22Rv1 (cell line): ENCODE measurements at regions not wholly inside any gene's neighbourhood (a gene's known extent, or its start where the extent isn't known, plus 50 kb on each side); places are given as distances from the start of the nearest gene placed in this dataset.

ENCODE experiments used
- ZFX ChIP-seq: fragments of 450-650 bp; IDR thresholded peaks from 2 replicates; pipeline ENCODE4 v1.6.1; 2017; ENCODE audit warnings: antibody characterized with exemption, borderline replicate concordance
- TF ChIP-seq, protein P1 (sequence below): fragments of 450-650 bp; IDR thresholded peaks from 2 replicates; pipeline ENCODE4 v1.5.1; 2017; ENCODE audit warnings: mild to moderate bottlenecking

DNA sequence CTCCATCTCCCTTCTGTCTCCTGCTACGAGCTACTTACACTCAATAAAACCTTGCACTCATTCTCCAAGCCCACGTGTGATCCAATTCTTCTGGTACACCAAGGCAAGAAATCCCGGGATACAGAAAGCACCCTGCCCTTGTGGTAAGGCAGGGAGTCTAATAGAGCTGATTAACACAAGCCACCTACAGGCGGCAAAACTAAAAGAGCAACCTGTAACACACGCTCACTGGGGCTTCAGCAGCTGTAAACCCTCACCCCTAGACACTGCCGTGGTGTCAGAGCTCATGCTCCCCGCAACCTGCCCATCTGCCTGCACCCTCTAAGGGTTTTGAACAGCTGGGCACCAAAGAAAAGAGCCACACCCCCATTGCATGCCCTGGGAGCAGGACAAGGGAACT lies 755.4 kb upstream of the HTR2C start:
- TF ChIP-seq, protein P1, sequence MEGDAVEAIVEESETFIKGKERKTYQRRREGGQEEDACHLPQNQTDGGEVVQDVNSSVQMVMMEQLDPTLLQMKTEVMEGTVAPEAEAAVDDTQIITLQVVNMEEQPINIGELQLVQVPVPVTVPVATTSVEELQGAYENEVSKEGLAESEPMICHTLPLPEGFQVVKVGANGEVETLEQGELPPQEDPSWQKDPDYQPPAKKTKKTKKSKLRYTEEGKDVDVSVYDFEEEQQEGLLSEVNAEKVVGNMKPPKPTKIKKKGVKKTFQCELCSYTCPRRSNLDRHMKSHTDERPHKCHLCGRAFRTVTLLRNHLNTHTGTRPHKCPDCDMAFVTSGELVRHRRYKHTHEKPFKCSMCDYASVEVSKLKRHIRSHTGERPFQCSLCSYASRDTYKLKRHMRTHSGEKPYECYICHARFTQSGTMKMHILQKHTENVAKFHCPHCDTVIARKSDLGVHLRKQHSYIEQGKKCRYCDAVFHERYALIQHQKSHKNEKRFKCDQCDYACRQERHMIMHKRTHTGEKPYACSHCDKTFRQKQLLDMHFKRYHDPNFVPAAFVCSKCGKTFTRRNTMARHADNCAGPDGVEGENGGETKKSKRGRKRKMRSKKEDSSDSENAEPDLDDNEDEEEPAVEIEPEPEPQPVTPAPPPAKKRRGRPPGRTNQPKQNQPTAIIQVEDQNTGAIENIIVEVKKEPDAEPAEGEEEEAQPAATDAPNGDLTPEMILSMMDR: no peak
- no peak for TF ChIP-seq ZFX
